ENCODE measurements at regions not wholly inside any gene's neighbourhood (a gene's known extent, or its start where the extent isn't known, plus 50 kb on each side); places are given as distances from the start of the nearest gene placed in this dataset.
"Not testable (repeated sequence)": the region's sequence is repeated elsewhere in the genome, so short reads cannot be mapped to it uniquely, and the experiment has no call there.

- H3K9ac ChIP-seq (ENCODE audit: insufficient read depth, low read depth, low read length); H3K27ac ChIP-seq (ENCODE audit: extremely low read length, insufficient read depth, low read length); FAIRE-seq; intact Hi-C loops (cut with micrococcal nuclease; ENCODE audit: unreplicated experiment); H4K20me1 ChIP-seq (ENCODE audit: insufficient read depth, low read length); in situ Hi-C loops (cut with HindIII; ENCODE audit: extremely low pct_ligation_motif_present, low pct_unique_long_range_greater_than_20kb); ATAC-seq; H3K27me3 ChIP-seq (ENCODE audit: control insufficient read depth in 1 of 2, insufficient read depth in 2 of 2, low read length in 2 of 2); CTCF ChIA-PET (ENCODE audit: low intra/inter-chr PET ratio, low total read pairs); H3K4me3 ChIP-seq (replicated peaks in 1 of 3; ENCODE audit: insufficient read depth in 1 of 3, low read depth in 2 of 3, low read length in 3 of 3); H3K36me3 ChIP-seq (replicated peaks in 1 of 2; ENCODE audit: control insufficient read depth in 1 of 2, insufficient read depth in 2 of 2, low read length in 2 of 2); POLR2A ChIA-PET; H3K79me2 ChIP-seq (ENCODE audit: insufficient read depth, low read length); BruUV-seq (replicated peaks); DNase-seq (ENCODE audit: low spot score); H3K9me3 ChIP-seq (ENCODE audit: low read length); H3K4me2 ChIP-seq (ENCODE audit: low read depth, low read length); TF ChIP-seq SOX6 (IDR thresholded peaks at IDR 0.05): not testable (repeated sequence)
- peak overlapping the region; percentile 47 for H2AFZ ChIP-seq (ENCODE audit: low read length)
- 94% methylated on average over 8 of the region's 8 CpGs for whole genome bisulfite sequencing (ENCODE audit: low lambda C conversion rate)
- TF ChIP-seq SOX6 (CRISPR knock-in tag; IDR thresholded peaks at IDR 0.05) = 0 out of 2 replicates have a peak, but pooled peaks have one; percentile 14
- H3K4me1 ChIP-seq (ENCODE audit: insufficient read depth, low read length) = peaks cover 32% of the 10 kb centered on the region
Measured at GRCh38 chr6:11452106-11452505, 85.4 kb upstream of the TMEM170B start.

DNA sequence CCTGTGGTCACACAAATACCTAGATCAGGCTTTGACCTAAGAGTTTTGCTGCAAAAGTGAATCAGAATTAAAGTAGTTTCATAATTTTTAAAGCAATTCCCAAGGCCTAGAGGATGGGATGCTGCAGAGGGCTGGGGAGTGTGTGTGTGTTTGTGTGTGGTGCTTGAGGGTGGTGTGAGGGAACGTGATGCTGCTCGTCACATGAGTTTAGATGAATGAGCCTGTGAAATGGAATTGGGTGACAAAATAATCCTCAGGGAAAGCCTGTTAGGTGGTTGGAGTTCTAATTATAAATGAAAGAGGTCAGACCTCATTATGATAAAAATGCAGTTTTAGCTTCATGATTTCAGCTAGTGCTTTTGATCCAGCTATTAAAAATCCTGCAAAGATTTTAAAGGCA, 87.5 kb upstream of the TMEM170B start:
- no TSS peak for BruUV-seq (replicated peaks)
- Histone ChIP-seq H3K79me2 (ENCODE audit: insufficient read depth, low read length) (no peaks in the 10 kb centered on the region), H3K4me2 (ENCODE audit: low read depth, low read length) (no peak overlapping the region), H3K4me1 (ENCODE audit: insufficient read depth, low read length) (peaks cover 32% of the 10 kb centered on the region), H3K4me3 (replicated peaks in 1 of 3; ENCODE audit: insufficient read depth in 1 of 3, low read depth in 2 of 3, low read length in 3 of 3) (no peak overlapping the region), H3K36me3 (replicated peaks in 1 of 2; ENCODE audit: control insufficient read depth in 1 of 2, insufficient read depth in 2 of 2, low read length in 2 of 2) (no peaks in the 10 kb centered on the region), H4K20me1 (ENCODE audit: insufficient read depth, low read length) (no peaks in the 10 kb centered on the region), H3K27me3 (ENCODE audit: control insufficient read depth in 1 of 2, insufficient read depth in 2 of 2, low read length in 2 of 2) (no peaks in the 10 kb centered on the region), H2AFZ (ENCODE audit: low read length) (no peak overlapping the region), H3K27ac (ENCODE audit: extremely low read length, insufficient read depth, low read length) (no peak overlapping the region), H3K9ac (ENCODE audit: insufficient read depth, low read depth, low read length) (no peak overlapping the region), H3K9me3 (ENCODE audit: low read length) (0 out of 2 replicates have a peak, but pooled peaks cover 6% of the 10 kb centered on the region)
- ATAC-seq = no peak
- no peak for FAIRE-seq
- WGBS (ENCODE audit: low lambda C conversion rate) = 74% methylated on average over 2 of the region's 2 CpGs
- in situ Hi-C loops (cut with HindIII; ENCODE audit: extremely low pct_ligation_motif_present, low pct_unique_long_range_greater_than_20kb) = no loop called here
- DNase-seq (ENCODE audit: low spot score) = no peak
- ChIA-PET POLR2A (interaction anchor here (1.0 kb wide), 1 partner anchor 91 kb away, joined by 3 read pairs; no protein-coding TSS in a partner anchor), CTCF (ENCODE audit: low intra/inter-chr PET ratio, low total read pairs) (no interaction called here)
- intact Hi-C loops (cut with micrococcal nuclease; ENCODE audit: unreplicated experiment) = no loop called here
- TF ChIP-seq ZBTB20 (CRISPR knock-in tag; IDR thresholded peaks at IDR 0.05; ENCODE audit: borderline replicate concordance, low read depth) = no peak
- TF ChIP-seq RERE (CRISPR knock-in tag; IDR thresholded peaks at IDR 0.05; ENCODE audit: low read depth) = no peak
- no peak for TF ChIP-seq MTF2 (CRISPR knock-in tag; IDR thresholded peaks at IDR 0.05; ENCODE audit: borderline replicate concordance)
- TF ChIP-seq, protein P1, sequence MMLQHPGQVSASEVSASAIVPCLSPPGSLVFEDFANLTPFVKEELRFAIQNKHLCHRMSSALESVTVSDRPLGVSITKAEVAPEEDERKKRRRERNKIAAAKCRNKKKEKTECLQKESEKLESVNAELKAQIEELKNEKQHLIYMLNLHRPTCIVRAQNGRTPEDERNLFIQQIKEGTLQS (CRISPR knock-in tag; IDR thresholded peaks at IDR 0.05) = no peak
- no peak for TF ChIP-seq SIX1 (CRISPR knock-in tag; IDR thresholded peaks at IDR 0.05; ENCODE audit: borderline replicate concordance)
- no peak for TF ChIP-seq ZNF672 (CRISPR knock-in tag; IDR thresholded peaks at IDR 0.05)
- TF ChIP-seq, protein P2, sequence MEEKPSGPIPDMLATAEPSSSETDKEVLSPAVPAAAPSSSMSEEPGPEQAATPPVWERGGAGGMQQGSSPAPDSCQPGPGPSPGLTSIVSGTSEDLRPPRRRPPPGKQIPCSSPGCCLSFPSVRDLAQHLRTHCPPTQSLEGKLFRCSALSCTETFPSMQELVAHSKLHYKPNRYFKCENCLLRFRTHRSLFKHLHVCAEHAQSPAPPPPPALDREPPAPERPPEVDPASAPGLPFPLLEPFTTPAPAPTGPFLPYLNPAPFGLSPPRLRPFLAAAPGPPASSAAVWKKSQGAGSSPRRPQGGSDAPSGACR (CRISPR knock-in tag; IDR thresholded peaks at IDR 0.05) = no peak
- no peak for TF ChIP-seq ZNF530 (CRISPR knock-in tag; IDR thresholded peaks at IDR 0.05; ENCODE audit: low read depth)
- TF ChIP-seq ZNF331 (CRISPR knock-in tag; IDR thresholded peaks at IDR 0.05) = no peak
- TF ChIP-seq ZBTB8A (CRISPR knock-in tag; IDR thresholded peaks at IDR 0.05; ENCODE audit: borderline replicate concordance, low read depth) = no peak

Measured in HepG2 (cell line).